ENCODE measurements at regions not wholly inside any gene's neighbourhood (a gene's known extent, or its start where the extent isn't known, plus 50 kb on each side); places are given as distances from the start of the nearest gene placed in this dataset.

DNA sequence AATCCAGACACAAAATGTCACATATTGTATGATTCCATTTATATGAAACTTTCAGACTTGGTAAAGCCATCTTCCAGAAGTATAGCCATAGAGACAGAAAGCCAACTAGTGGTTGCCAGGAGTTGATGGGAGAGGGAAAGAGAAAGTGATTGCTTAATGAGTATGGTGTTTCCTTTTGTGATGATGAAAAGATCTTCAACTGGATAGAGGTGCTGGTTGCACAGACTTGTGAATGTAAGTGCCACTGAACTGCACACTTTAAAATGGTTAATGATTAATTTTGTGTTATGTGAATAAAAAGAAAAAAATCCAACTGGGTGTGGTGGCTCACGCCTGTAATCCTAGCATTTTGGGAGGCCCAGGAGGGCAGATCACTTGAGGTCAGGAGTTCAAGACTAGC is 135.3 kb upstream of the SLC1A4 start:
- no peak for TF ChIP-seq POLR2A (IDR thresholded peaks at IDR 0.05)
- TF ChIP-seq, protein P1, sequence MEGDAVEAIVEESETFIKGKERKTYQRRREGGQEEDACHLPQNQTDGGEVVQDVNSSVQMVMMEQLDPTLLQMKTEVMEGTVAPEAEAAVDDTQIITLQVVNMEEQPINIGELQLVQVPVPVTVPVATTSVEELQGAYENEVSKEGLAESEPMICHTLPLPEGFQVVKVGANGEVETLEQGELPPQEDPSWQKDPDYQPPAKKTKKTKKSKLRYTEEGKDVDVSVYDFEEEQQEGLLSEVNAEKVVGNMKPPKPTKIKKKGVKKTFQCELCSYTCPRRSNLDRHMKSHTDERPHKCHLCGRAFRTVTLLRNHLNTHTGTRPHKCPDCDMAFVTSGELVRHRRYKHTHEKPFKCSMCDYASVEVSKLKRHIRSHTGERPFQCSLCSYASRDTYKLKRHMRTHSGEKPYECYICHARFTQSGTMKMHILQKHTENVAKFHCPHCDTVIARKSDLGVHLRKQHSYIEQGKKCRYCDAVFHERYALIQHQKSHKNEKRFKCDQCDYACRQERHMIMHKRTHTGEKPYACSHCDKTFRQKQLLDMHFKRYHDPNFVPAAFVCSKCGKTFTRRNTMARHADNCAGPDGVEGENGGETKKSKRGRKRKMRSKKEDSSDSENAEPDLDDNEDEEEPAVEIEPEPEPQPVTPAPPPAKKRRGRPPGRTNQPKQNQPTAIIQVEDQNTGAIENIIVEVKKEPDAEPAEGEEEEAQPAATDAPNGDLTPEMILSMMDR (IDR thresholded peaks at IDR 0.05): no peak
- no peak for TF ChIP-seq POLR2AphosphoS5 (IDR thresholded peaks at IDR 0.05)
